Tibial nerve (tissue), 3 donors: ENCODE measurements at regions not wholly inside any gene's neighbourhood (a gene's known extent, or its start where the extent isn't known, plus 50 kb on each side); places are given as distances from the start of the nearest gene placed in this dataset.

Experiments used
- EP300 ChIP-seq, 2 donors: sonication (generic); formaldehyde crosslinking; IDR thresholded peaks; one replicate each; pipeline ENCODE4 v1.6.1; 2017; ENCODE audit warnings: antibody characterized with exemption in 2 of 2, mild to moderate bottlenecking in 1 of 2
- POLR2A ChIP-seq, 2 donors: fragments of 450-650 bp; IDR thresholded peaks; one replicate each; pipeline ENCODE4 v1.6.1; 2017; ENCODE audit warnings: antibody characterized with exemption in 2 of 2, mild to moderate bottlenecking in 2 of 2, moderate library complexity in 2 of 2

- TF ChIP-seq EP300 (IDR thresholded peaks at IDR 0.05) (no peak), POLR2A (IDR thresholded peaks at IDR 0.05) (no peak)
Observed at GRCh38 chr3:117936159-117936558, 1098.5 kb downstream of the IGSF11 start.
